Neural cell (in vitro differentiated cells): ENCODE measurements at regions not wholly inside any gene's neighbourhood (a gene's known extent, or its start where the extent isn't known, plus 50 kb on each side); places are given as distances from the start of the nearest gene placed in this dataset.

Experiments used
- H2AFZ ChIP-seq: fragments of 200-600, 300-800 bp; sonication (generic), shearing (Covaris generic); 2 replicates; pipeline ENCODE4 v1.6.0; 2014; ENCODE audit warnings: low read depth, mild to moderate bottlenecking, antibody characterized with exemption, low read length, moderate library complexity
- H3F3A ChIP-seq: fragments of 200-600 bp; shearing (Covaris generic); 2 replicates; pipeline ENCODE4 v1.6.1; 2016; ENCODE audit warnings: mild to moderate bottlenecking, moderate library complexity, mixed read lengths, antibody characterized with exemption, low read length; ENCODE audit not compliant: insufficient read depth, poor library complexity, severe bottlenecking
- H3K27ac ChIP-seq: fragments of 200-600, 300-800 bp; sonication (generic), shearing (Covaris generic); 2 replicates; pipeline ENCODE4 v1.5.1; 2014; ENCODE audit warnings: mild to moderate bottlenecking, low read length, moderate library complexity
- H3K27me3 ChIP-seq: fragments of 300-800, 200-600 bp; sonication (generic), shearing (Covaris generic); 2 replicates; pipeline ENCODE4 v1.6.0; 2014; ENCODE audit warnings: mild to moderate bottlenecking, low read depth, low read length, moderate library complexity; ENCODE audit not compliant: insufficient read depth
- H3K36me3 ChIP-seq: fragments of 300-800, 200-600 bp; sonication (generic), shearing (Covaris generic); 2 replicates; pipeline ENCODE4 v1.5.1; 2014; ENCODE audit warnings: mild to moderate bottlenecking, antibody characterized with exemption, low read length, moderate library complexity; ENCODE audit not compliant: insufficient read depth
- H3K4me2 ChIP-seq: fragments of 300-800, 200-600 bp; sonication (generic), shearing (Covaris generic); 2 replicates; pipeline ENCODE4 v1.6.0; 2014; ENCODE audit warnings: mild to moderate bottlenecking, low read length
- H3K4me3 ChIP-seq: fragments of 300-800, 200-600 bp; sonication (generic), shearing (Covaris generic); 2 replicates; pipeline ENCODE4 v1.5.1; 2014; ENCODE audit warnings: mild to moderate bottlenecking, low read length, moderate library complexity
- H3K79me2 ChIP-seq: fragments of 200-600 bp; shearing (Covaris generic); replicated peaks from 2 replicates; pipeline ENCODE4 v1.6.0; 2014; ENCODE audit warnings: mild to moderate bottlenecking, low read length, moderate library complexity; ENCODE audit not compliant: insufficient read depth
- H3K9ac ChIP-seq: fragments of 300-800, 200-600 bp; sonication (generic), shearing (Covaris generic); 2 replicates; pipeline ENCODE4 v1.6.1; 2016; ENCODE audit warnings: mild to moderate bottlenecking, low read length, mixed read lengths
- H3K9me2 ChIP-seq: fragments of 200-600 bp; shearing (Covaris generic); 2 replicates; pipeline ENCODE4 v1.6.1; 2016; ENCODE audit warnings: mild to moderate bottlenecking, low read length, mixed read lengths; ENCODE audit not compliant: insufficient read depth
- H3K9me3 ChIP-seq: fragments of 200-600, 300-800 bp; sonication (generic), shearing (Covaris generic); 2 replicates; pipeline ENCODE4 v1.6.1; 2016; ENCODE audit warnings: mild to moderate bottlenecking, mixed run types, low read length, moderate library complexity, mixed read lengths
- H4K20me1 ChIP-seq: fragments of 200-600 bp; shearing (Covaris generic); 2 replicates; pipeline ENCODE4 v1.6.1; 2016; ENCODE audit warnings: mild to moderate bottlenecking, mixed run types; ENCODE audit not compliant: insufficient read depth
- CTCF ChIP-seq: fragments of 450-650 bp; IDR thresholded peaks from 2 replicates; pipeline ENCODE4 v1.5.1; 2014; ENCODE audit warnings: antibody characterized with exemption, mild to moderate bottlenecking, moderate library complexity; ENCODE audit not compliant: poor library complexity, severe bottlenecking
- EP300 ChIP-seq: fragments of 450-650 bp; conservative IDR thresholded peaks from 2 replicates; pipeline ENCODE4 v1.6.1; 2014; ENCODE audit warnings: antibody characterized with exemption, mild to moderate bottlenecking, moderate library complexity; ENCODE audit not compliant: poor library complexity, severe bottlenecking
- EZH2 ChIP-seq: fragments of 200-600, 300-800 bp; shearing (Covaris generic), sonication (generic); IDR thresholded peaks from 2 replicates; pipeline ENCODE4 v1.6.1; 2014; ENCODE audit warnings: antibody characterized with exemption, low read length, borderline replicate concordance, mild to moderate bottlenecking; ENCODE audit not compliant: insufficient read depth, poor library complexity, severe bottlenecking
- MXI1 ChIP-seq: fragments of 450-650 bp; conservative IDR thresholded peaks from 2 replicates; pipeline ENCODE4 v1.6.1; 2014; ENCODE audit warnings: antibody characterized with exemption, mild to moderate bottlenecking; ENCODE audit not compliant: poor library complexity, severe bottlenecking
- POLR2AphosphoS5 ChIP-seq: IDR thresholded peaks from 2 replicates; pipeline ENCODE4 v1.6.1; 2012
- RAD21 ChIP-seq: fragments of 450-650 bp; conservative IDR thresholded peaks from 2 replicates; pipeline ENCODE4 v1.6.1; 2014; ENCODE audit warnings: antibody characterized with exemption, mild to moderate bottlenecking, moderate library complexity
- REST ChIP-seq: IDR thresholded peaks from 2 replicates; pipeline ENCODE4 v1.6.1; 2012; ENCODE audit warnings: borderline replicate concordance
- SMC3 ChIP-seq: fragments of 450-650 bp; conservative IDR thresholded peaks from 2 replicates; pipeline ENCODE4 v1.6.1; 2014; ENCODE audit warnings: antibody characterized with exemption, mild to moderate bottlenecking, moderate library complexity; ENCODE audit not compliant: poor library complexity
- TAF1 ChIP-seq: IDR thresholded peaks from 2 replicates; pipeline ENCODE4 v1.6.1; 2012; ENCODE audit warnings: low read depth

- H3K27ac ChIP-seq: no peak overlapping the region
- H3K9me2 ChIP-seq: no peaks in the 10 kb centered on the region
- no peak for TF ChIP-seq POLR2AphosphoS5
- TF ChIP-seq EZH2: no peak
- TF ChIP-seq MXI1: no peak
- TF ChIP-seq RAD21: no peak
- TF ChIP-seq TAF1: no peak
- no peak for TF ChIP-seq SMC3
- TF ChIP-seq REST: no peak
- no peak for TF ChIP-seq CTCF
- no peak for TF ChIP-seq EP300
Measured at GRCh38 chr3:933326-933725, 159.5 kb upstream of the CNTN6 start.

GRCh38 chr3:944786-945185 lies 148.0 kb upstream of the CNTN6 start:
- H3K4me3 ChIP-seq: no peak overlapping the region
- no peaks in the 10 kb centered on the region for H3K36me3 ChIP-seq
- H3K27ac ChIP-seq: no peak overlapping the region

More at GRCh38 chr3:933326-933725, 159.5 kb upstream of the CNTN6 start:
- no peak overlapping the region for H3K4me3 ChIP-seq
- no peak overlapping the region for H3K4me2 ChIP-seq
- H3K36me3 ChIP-seq: no peaks in the 10 kb centered on the region
- H3K9me3 ChIP-seq: no peaks in the 10 kb centered on the region
- no peaks in the 10 kb centered on the region for H3K27me3 ChIP-seq
- no peak overlapping the region for H2AFZ ChIP-seq
- H3K79me2 ChIP-seq: no peaks in the 10 kb centered on the region
- H4K20me1 ChIP-seq: no peaks in the 10 kb centered on the region
- no peaks in the 10 kb centered on the region for H3F3A ChIP-seq
- no peak overlapping the region for H3K9ac ChIP-seq

More at GRCh38 chr3:944786-945185, 148.0 kb upstream of the CNTN6 start:
- Histone ChIP-seq H3K9me2 (no peaks in the 10 kb centered on the region), H2AFZ (no peak overlapping the region), H3K27me3 (no peaks in the 10 kb centered on the region), H4K20me1 (no peaks in the 10 kb centered on the region), H3K9me3 (no peaks in the 10 kb centered on the region), H3K79me2 (no peaks in the 10 kb centered on the region), H3K9ac (no peak overlapping the region), H3F3A (no peaks in the 10 kb centered on the region), H3K4me2 (no peak overlapping the region)
- no peak for TF ChIP-seq MXI1
- TF ChIP-seq POLR2AphosphoS5: no peak
- TF ChIP-seq TAF1: no peak
- no peak for TF ChIP-seq REST
- no peak for TF ChIP-seq SMC3
- TF ChIP-seq EP300: no peak
- TF ChIP-seq CTCF: no peak
- no peak for TF ChIP-seq RAD21
- TF ChIP-seq EZH2: no peak
